PC-9 (cell line): ENCODE measurements at regions not wholly inside any gene's neighbourhood (a gene's known extent, or its start where the extent isn't known, plus 50 kb on each side); places are given as distances from the start of the nearest gene placed in this dataset.

Experiments used
- BruUV-seq: library from RNA; stranded (reverse); fragments of 400-500 nt; replicated peaks from 2 replicates; lab custom pipeline; 2021; lab: Mats Ljungman, UMichigan
- CTCF ChIA-PET: fragments of 300-600 bp; sonication (Branson Sonifier 250); formaldehyde crosslinking; loops from one replicate; lab custom pipeline; 2022; ENCODE audit warnings: antibody characterized with exemption; lab: Charles Lee
- POLR2A ChIA-PET: fragments of 300-600 bp; sonication (Branson Sonifier 250); formaldehyde crosslinking; loops from one replicate; lab custom pipeline; 2022; ENCODE audit warnings: antibody characterized with exemption; ENCODE audit not compliant: unreplicated experiment; lab: Charles Lee
- DNase-seq, 2 experiments: peaks; one replicate each; pipeline versions ENCODE4 v3.0.0 to v3.0.0-alpha.2; 2015 to 2022; ENCODE audit warnings: mixed read lengths in 1 of 2
- H2AFZ ChIP-seq: fragments of 200-600 bp; sonication (generic); 2 replicates; pipeline ENCODE4 v1.8.1; 2017; ENCODE audit warnings: antibody characterized with exemption
- H3F3A ChIP-seq: fragments of 200-600 bp; sonication (generic); 2 replicates; pipeline ENCODE4 v1.8.1; 2017; ENCODE audit warnings: antibody characterized with exemption, mild to moderate bottlenecking, low read depth; ENCODE audit not compliant: insufficient read depth
- H3K27ac ChIP-seq: fragments of 200-600 bp; sonication (generic); 2 replicates; pipeline ENCODE4 v1.6.1; 2016; ENCODE audit warnings: mixed run types
- H3K27me3 ChIP-seq: fragments of 200-600 bp; sonication (generic); 2 replicates; pipeline ENCODE4 v1.6.1; 2016; ENCODE audit warnings: low read depth, mixed run types; ENCODE audit not compliant: insufficient read depth
- H3K36me3 ChIP-seq: fragments of 200-600 bp; sonication (generic); 2 replicates; pipeline ENCODE4 v1.6.1; 2016; ENCODE audit warnings: low read depth, mixed run types
- H3K4me1 ChIP-seq: fragments of 200-600 bp; sonication (generic); replicated peaks from 2 replicates; pipeline ENCODE4 v1.6.1; 2016; ENCODE audit warnings: mixed run types; ENCODE audit not compliant: insufficient read depth
- H3K4me2 ChIP-seq: fragments of 200-600 bp; sonication (generic); 2 replicates; pipeline ENCODE4 v1.6.1; 2017; ENCODE audit warnings: mixed run types
- H3K4me3 ChIP-seq: fragments of 200-600 bp; sonication (generic); 2 replicates; pipeline ENCODE4 v1.6.1; 2016; ENCODE audit warnings: mixed run types
- H3K79me2 ChIP-seq: fragments of 200-600 bp; sonication (generic); 2 replicates; pipeline ENCODE4 v1.6.1; 2017; ENCODE audit warnings: low read depth, mixed run types
- H3K9me2 ChIP-seq: fragments of 200-600 bp; sonication (generic); 2 replicates; pipeline ENCODE4 v1.8.1; 2017; ENCODE audit warnings: mild to moderate bottlenecking; ENCODE audit not compliant: insufficient read depth
- H3K9me3 ChIP-seq: fragments of 200-600 bp; sonication (generic); 2 replicates; pipeline ENCODE4 v1.8.1; 2016; ENCODE audit warnings: low read depth; ENCODE audit not compliant: insufficient read depth
- H4K20me1 ChIP-seq: fragments of 200-600 bp; sonication (generic); 2 replicates; pipeline ENCODE4 v1.8.1; 2017; ENCODE audit not compliant: insufficient read depth
- CTCF ChIP-seq: fragments of 200-600 bp; sonication (generic); conservative IDR thresholded peaks from 2 replicates; pipeline ENCODE4 v1.6.1; 2017; ENCODE audit warnings: mixed run types, antibody characterized with exemption, mild to moderate bottlenecking, moderate library complexity
- EZH2 ChIP-seq: fragments of 200-600 bp; sonication (generic); IDR thresholded peaks from 2 replicates; pipeline ENCODE4 v1.8.0; 2017; ENCODE audit warnings: antibody characterized with exemption, low read depth
- intact Hi-C: fragments of 100-400 bp; cut with micrococcal nuclease; formaldehyde crosslinking; loops from one replicate; pipeline ENCODE4 v1.10.0; 2022; ENCODE audit not compliant: unreplicated experiment

- Histone ChIP-seq H2AFZ (no peak overlapping the region), H3K9me2 (no peaks in the 10 kb centered on the region), H3K27me3 (no peaks in the 10 kb centered on the region), H3K27ac (no peak overlapping the region), H3K9me3 (no peaks in the 10 kb centered on the region), H3K4me1 (no peaks in the 10 kb centered on the region), H3K79me2 (no peaks in the 10 kb centered on the region), H3K4me2 (no peak overlapping the region), H3K36me3 (no peaks in the 10 kb centered on the region), H3K4me3 (no peak overlapping the region), H4K20me1 (no peaks in the 10 kb centered on the region), H3F3A (no peaks in the 10 kb centered on the region)
- no peak for DNase-seq
- intact Hi-C loops, result no loop called here
- CTCF ChIA-PET, result no interaction called here
- BruUV-seq, result no TSS peak
- POLR2A ChIA-PET, result no interaction called here
- TF ChIP-seq CTCF, result no peak
- no peak for TF ChIP-seq EZH2
These were observed 152.7 kb upstream of the ZIC3 start for GRCh38 chrX:137413190-137413589.

GRCh38 chrX:137405449-137406140 lies 160.3 kb upstream of the ZIC3 start:
- H3F3A ChIP-seq, result no peaks in the 10 kb centered on the region
- H2AFZ ChIP-seq, result no peak overlapping the region
- H3K4me1 ChIP-seq, result no peaks in the 10 kb centered on the region
- CTCF ChIA-PET, result no interaction called here
- H3K36me3 ChIP-seq, result no peaks in the 10 kb centered on the region
- no peaks in the 10 kb centered on the region; the same call in 1 of the 2 replicates for H3K9me2 ChIP-seq
- no peaks in the 10 kb centered on the region for H3K9me3 ChIP-seq
- no peak overlapping the region for H3K4me2 ChIP-seq
- POLR2A ChIA-PET, result no interaction called here
- intact Hi-C loops, result no loop called here
- TF ChIP-seq EZH2 (no peak), CTCF (no peak)
- no peaks in the 10 kb centered on the region for H3K79me2 ChIP-seq
- DNase-seq, result no peak
- H3K27ac ChIP-seq, result no peak overlapping the region
- no TSS peak for BruUV-seq
- H3K4me3 ChIP-seq, result no peak overlapping the region
- H3K27me3 ChIP-seq, result 0 out of 2 replicates have a peak, but pooled peaks cover 13% of the 10 kb centered on the region
- no peaks in the 10 kb centered on the region for H4K20me1 ChIP-seq

GRCh38 chrX:137401092-137401491 lies 164.8 kb upstream of the ZIC3 start:
- Histone ChIP-seq H3K27ac (no peak overlapping the region), H3K9me2 (no peaks in the 10 kb centered on the region; the same call in 1 of the 2 replicates), H3K79me2 (no peaks in the 10 kb centered on the region), H3K4me3 (no peak overlapping the region), H3K4me2 (no peak overlapping the region), H2AFZ (no peak overlapping the region), H3K27me3 (0 out of 2 replicates have a peak, but pooled peaks cover 11% of the 10 kb centered on the region), H3K36me3 (no peaks in the 10 kb centered on the region), H3K4me1 (no peaks in the 10 kb centered on the region), H3F3A (no peaks in the 10 kb centered on the region), H3K9me3 (no peaks in the 10 kb centered on the region), H4K20me1 (no peaks in the 10 kb centered on the region)
- ChIA-PET POLR2A (no interaction called here), CTCF (no interaction called here)
- intact Hi-C loops, result no loop called here
- no peak for TF ChIP-seq CTCF
- TF ChIP-seq EZH2, result no peak
- BruUV-seq, result no TSS peak
- no peak for DNase-seq
